Hindlimb muscle (tissue), 1 donor: ENCODE measurements at regions not wholly inside any gene's neighbourhood (a gene's known extent, or its start where the extent isn't known, plus 50 kb on each side); places are given as distances from the start of the nearest gene placed in this dataset.

Experiments used
- DNase-seq: peaks from one replicate; pipeline ENCODE4 v3.0.0-alpha.2; 2013

GRCh38 chr14:53538316-53538881, 385.3 kb upstream of the DDHD1 start:
- peak; percentile 26 for DNase-seq

GRCh38 chr14:53537422-53538315, 384.5 kb upstream of the DDHD1 start:
- peak; percentile 32 for DNase-seq

- no peak for DNase-seq
Observed at GRCh38 chr14:53536446-53536845, 383.3 kb upstream of the DDHD1 start.

DNA sequence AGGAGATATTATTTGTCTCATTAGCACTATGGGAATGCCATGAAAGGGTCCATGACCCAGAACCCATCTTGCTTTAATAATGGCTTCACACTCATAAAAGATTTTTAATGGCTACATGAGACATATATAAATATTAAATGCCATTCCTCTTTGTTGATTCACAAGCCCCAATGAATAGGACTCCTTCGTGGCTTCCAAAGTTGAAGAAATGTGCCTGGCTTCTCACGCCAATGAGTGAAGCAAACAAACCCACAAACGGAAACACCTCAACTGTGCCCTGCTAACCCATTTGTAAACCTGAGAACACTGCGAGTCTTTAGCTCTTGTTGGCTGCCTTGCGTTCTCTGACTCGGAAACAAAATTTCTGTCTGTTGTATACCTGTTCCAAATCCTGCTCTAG, 381.7 kb upstream of the DDHD1 start:
- DNase-seq, result no peak

- no peak for DNase-seq
Observed at GRCh38 chr14:53533384-53533970, 380.4 kb upstream of the DDHD1 start.

GRCh38 chr14:53532853-53533252, 379.7 kb upstream of the DDHD1 start:
- DNase-seq, result no peak

DNA sequence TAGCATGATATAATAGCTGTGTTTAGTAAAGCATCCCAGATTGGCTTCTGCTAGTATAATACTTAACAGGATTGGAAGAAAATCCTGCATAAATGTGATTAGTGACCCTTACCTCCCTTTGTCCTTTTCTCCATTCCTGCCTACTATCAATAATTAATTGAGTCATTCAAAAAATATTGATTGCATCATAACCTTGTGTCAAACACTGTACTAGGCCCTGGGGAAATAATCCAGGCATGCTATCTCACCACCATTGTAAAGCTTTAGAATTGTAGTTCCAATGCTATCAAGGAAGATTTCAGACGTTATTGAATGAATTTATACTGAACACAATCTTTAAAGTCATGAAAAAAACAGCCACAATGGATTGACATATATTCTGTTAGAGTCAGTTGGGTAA, 378.6 kb upstream of the DDHD1 start:
- DNase-seq, result no peak

- DNase-seq, result no peak
Observed at GRCh38 chr14:53531156-53531555, 378.0 kb upstream of the DDHD1 start.

- no peak for DNase-seq
Observed at GRCh38 chr14:53529519-53529918, 376.4 kb upstream of the DDHD1 start.

- DNase-seq, result no peak
Observed at GRCh38 chr14:53528185-53528671, 375.1 kb upstream of the DDHD1 start.

DNA sequence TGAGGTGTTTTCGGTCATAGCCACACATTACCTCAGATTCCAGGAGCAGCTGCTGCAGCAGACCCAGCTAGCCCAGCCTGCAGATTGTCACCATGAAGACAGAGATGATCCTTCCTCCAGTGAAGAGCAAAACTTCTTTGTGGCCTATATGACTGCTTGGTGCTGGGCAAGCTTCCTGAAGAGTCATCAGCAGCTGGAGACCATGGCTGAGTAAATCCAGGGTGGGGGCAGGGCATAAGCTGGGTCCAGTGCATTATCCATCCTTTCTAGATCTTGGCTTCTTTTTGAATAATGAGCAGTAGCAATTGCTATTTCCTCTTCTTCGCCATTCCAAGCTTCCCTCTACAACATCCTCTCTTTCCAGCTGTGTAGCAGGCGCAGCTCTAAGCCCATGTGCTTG, 373.1 kb upstream of the DDHD1 start:
- no peak for DNase-seq

DNA sequence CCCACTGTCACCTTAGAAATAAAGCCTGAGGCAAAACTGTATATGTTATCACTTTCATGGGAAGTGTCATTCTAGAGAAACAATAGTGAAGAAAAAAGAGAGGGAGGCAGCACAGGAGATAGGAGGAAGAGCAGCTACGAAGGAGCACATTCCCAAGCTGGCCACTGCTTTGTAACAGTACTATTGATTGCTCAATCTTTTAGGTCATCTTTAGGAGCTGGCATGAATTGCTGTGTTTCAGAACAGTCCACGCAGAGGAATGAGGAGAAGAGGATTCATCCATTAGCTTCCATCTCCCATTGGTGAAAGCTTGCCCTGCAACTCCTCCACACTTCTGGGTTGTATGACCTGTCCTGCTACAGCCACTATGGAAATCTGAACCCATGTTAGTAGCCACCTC, 372.5 kb upstream of the DDHD1 start:
- no peak for DNase-seq

- no peak for DNase-seq
Observed at GRCh38 chr14:53524391-53524790, 371.3 kb upstream of the DDHD1 start.

DNA sequence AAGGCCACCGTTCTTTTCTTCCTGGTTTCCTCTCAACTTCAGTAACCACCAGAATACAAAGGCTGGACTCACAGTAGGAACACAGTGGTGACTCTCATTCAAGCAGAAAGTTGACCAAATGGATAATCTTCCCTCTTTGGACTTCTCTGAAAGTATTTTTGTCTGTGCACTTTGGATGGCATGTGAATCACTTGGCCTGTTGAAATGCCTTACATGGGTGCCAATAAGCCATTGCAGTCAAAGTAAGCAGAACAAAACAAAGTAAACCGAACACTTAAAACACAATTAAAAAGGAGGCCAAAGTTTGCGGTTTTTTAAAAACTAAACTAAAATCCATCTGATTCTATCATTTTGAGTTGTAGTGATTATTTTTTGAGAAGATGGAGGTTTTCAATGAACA, 370.1 kb upstream of the DDHD1 start:
- DNase-seq, result no peak

GRCh38 chr14:53520078-53520928, 367.2 kb upstream of the DDHD1 start:
- DNase-seq, result no peak

- no peak for DNase-seq
Observed at GRCh38 chr14:53519137-53519536, 366.0 kb upstream of the DDHD1 start.

DNA sequence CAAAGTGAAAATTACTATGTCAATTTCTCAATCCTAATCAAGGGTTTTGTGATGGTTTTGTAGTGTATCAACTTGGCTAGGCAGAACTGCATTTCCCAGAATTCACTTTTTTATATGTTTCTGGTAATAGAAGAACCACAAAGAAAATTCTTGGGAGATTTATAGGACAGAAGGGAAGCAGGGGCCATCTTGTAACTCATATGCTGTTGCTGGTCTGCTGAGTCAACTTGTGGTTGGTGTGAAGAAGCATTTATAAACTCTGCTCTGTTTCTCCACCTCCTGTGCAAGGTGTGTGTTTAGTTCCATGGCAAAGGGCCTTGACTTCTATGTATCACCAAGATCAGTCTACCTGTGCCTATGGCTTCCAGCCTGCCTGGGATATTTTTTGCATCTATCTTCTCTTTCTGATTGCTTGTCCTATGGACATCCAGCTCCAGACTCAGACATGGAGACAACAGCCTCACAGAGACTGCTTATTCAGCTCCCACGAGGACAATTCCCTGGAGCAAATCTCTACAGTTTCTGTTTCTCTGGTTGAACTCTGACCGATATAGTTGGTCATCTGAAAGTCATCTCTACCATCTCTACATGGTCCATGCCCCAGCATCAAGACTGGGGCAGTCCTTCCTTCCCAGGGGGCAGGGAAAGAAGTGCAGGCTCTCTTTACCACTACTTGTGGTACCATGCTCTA, 364.3 kb upstream of the DDHD1 start:
- DNase-seq, result no peak

DNA sequence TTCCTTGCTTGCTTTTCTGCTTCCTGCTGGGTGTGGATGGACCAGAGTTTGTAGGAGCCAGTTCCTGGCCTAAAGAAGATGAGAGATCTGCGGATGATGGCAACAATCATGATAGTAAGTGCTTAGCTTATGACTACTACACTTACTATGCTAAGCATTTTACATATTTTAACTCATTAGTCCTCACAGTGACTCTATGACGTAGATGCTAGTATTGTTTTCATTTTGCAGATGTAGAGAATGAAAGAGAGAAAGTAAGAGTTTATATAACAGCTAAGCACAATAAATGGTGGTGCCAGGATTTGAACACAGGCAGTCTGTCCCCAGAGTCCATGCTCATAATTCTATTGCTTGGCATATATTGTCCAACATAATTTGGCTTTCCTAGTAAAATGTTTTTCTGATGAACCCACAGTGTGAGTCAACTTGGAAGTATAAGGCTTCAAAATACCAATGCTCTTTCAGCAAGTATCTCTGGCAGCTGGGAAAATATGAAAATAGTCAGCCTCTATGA, 363.2 kb upstream of the DDHD1 start:
- DNase-seq, result no peak

GRCh38 chr14:53515276-53515675, 362.2 kb upstream of the DDHD1 start:
- no peak for DNase-seq

GRCh38 chr14:53514197-53514596, 361.1 kb upstream of the DDHD1 start:
- no peak for DNase-seq

DNA sequence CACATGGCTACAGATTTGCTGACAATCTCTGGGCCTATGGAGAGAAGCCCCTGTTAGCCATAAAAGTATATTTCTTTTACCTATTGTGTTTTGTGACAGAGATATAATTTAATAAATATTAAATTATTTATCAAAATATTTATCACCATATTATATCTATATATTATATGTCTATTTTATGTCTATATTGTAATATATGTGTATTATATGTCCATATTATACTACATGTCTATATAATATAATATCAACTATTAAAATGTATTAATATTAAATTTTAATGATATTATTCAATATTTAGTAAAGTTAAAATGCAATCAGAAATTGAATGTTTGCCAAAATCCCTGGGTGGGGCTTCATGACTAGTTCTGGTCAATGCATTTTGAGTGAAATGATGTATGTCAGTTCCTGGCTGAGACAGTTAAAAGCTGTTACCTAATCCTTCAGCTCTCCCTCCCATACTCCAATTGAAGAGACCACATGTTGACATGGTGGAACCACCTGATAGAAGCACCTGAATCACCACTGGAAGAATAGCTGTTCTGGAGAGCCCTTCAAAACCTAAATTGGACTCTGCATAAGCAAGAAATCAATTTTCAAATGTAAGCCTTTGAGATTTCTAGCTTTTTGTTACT, 357.3 kb upstream of the DDHD1 start:
- DNase-seq, result no peak
